ENCODE measurements at regions not wholly inside any gene's neighbourhood (a gene's known extent, or its start where the extent isn't known, plus 50 kb on each side); places are given as distances from the start of the nearest gene placed in this dataset.

- peak; percentile 68 for DNase-seq (ENCODE audit: low read depth)
- TF ChIP-seq CTCF (IDR thresholded peaks at IDR 0.05; ENCODE audit: insufficient read depth, low read depth, low read length, missing control alignments) = no peak
- no peak overlapping the region for H3K4me3 ChIP-seq (ENCODE audit: low read length)
Observed at GRCh38 chr3:110384601-110385000, 687.0 kb upstream of the NECTIN3 start.

GRCh38 chr3:110389005-110389404 is 682.6 kb upstream of the NECTIN3 start:
- no peak for TF ChIP-seq CTCF (IDR thresholded peaks at IDR 0.05; ENCODE audit: insufficient read depth, low read depth, low read length, missing control alignments)
- no peak overlapping the region for H3K4me3 ChIP-seq (ENCODE audit: low read length)
- no peak for DNase-seq (ENCODE audit: low read depth)

DNA sequence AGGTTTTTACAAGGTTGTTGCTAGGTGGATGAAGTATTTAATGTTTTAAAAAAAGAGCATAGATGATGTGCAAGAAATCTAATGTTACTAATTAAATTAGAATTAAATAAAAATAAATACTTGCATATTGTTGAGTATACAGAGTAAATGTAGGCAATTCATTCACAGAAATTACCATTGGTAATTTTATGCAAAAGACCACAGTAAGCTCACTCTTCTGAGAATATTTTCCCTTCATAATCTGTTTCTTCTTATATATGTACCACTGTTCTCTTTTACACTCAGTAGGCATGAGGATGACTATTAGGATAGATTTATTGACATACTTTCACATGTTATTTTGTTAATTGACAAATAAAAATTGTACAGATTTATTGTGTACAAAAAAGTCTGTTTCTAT is 681.2 kb upstream of the NECTIN3 start:
- no peak for TF ChIP-seq CTCF (IDR thresholded peaks at IDR 0.05; ENCODE audit: insufficient read depth, low read depth, low read length, missing control alignments)
- no peak for DNase-seq (ENCODE audit: low read depth)
- no peak overlapping the region for H3K4me3 ChIP-seq (ENCODE audit: low read length)

DNA sequence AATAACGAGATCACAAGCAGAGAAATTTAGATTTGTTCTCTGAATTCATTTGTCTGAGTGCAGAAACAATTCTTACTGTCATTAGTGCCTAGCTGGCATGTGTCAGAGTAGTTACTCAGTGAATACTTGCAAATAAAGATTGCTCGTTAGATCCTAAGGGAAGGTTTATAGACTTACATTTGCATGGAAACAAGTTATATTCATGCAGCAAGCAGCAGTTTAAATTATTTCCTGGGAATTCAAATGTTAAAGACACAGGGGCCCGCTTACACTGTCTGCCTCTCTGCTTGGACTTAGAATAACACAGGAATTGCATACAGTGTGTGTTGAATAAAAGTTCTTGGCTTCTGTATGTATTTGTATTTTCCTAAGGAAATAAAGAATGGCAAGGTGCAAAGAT is 680.6 kb upstream of the NECTIN3 start:
- DNase-seq (ENCODE audit: low read depth) = no peak
- TF ChIP-seq CTCF (IDR thresholded peaks at IDR 0.05; ENCODE audit: insufficient read depth, low read depth, low read length, missing control alignments) = no peak
- H3K4me3 ChIP-seq (ENCODE audit: low read length) = no peak overlapping the region

DNA sequence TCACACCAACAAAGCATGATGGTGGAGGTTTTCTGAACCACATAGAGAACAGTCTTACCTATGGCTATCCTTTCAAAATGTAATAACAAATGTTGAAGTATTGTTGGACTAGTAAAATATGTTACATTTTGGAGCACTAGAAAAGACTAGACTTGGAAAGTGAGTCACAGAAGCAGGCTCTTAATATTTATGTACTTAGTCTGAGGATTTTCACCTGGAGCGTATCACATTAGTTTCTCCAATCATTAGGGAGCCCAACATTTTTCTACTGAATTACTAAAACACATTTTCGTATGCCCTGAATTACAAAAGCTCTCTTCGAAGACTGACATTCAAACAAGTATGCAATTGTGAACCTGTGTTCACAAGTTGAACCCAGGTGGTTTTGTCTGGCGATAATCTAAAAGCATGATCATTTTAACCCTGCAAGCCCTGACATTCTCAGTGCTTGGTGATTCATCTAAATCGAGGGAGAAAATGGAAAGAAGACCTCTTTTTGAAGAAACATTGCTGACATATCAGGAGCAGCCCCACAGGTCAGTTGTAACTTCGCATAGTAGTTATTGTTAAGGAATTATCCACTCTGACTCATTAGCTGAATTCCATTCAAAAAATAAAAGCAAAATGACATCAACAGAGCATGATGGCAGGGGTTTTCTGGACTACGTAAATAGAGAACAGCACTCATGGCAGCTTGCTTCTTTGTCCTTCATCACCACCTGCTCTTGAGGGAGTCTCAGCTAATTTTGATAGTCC is 679.8 kb upstream of the NECTIN3 start:
- no peak for TF ChIP-seq CTCF (IDR thresholded peaks at IDR 0.05; ENCODE audit: insufficient read depth, low read depth, low read length, missing control alignments)
- H3K4me3 ChIP-seq (ENCODE audit: low read length) = no peak overlapping the region
- DNase-seq (ENCODE audit: low read depth) = peak; percentile 54

GRCh38 chr3:110393941-110394340 is 677.7 kb upstream of the NECTIN3 start:
- no peak for DNase-seq (ENCODE audit: low read depth)
- H3K4me3 ChIP-seq (ENCODE audit: low read length) = no peak overlapping the region
- no peak for TF ChIP-seq CTCF (IDR thresholded peaks at IDR 0.05; ENCODE audit: insufficient read depth, low read depth, low read length, missing control alignments)

DNA sequence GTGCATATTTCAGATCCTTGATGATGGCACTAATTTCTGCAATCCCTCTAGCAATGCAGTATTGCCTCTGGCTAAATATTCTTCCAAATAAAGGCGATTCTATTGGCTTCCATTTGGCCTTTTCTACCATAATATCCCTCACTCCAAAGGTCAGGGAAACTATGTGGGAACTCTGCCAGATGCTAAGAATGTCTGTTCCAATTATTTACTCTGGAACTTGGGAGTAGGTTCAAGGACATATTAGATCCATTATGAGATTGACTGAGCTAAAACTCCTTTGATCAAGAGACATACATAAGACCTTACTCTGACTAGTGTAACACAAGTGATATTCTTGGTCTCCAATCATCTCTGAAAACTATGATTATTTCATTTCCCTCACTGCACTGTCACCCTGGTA is 674.5 kb upstream of the NECTIN3 start:
- no peak for TF ChIP-seq CTCF (IDR thresholded peaks at IDR 0.05; ENCODE audit: insufficient read depth, low read depth, low read length, missing control alignments)
- no peak for DNase-seq (ENCODE audit: low read depth)
- no peak overlapping the region for H3K4me3 ChIP-seq (ENCODE audit: low read length)

Measured in epithelial cell of esophagus (primary cell).